SK-N-SH (cell line): ENCODE measurements at regions not wholly inside any gene's neighbourhood (a gene's known extent, or its start where the extent isn't known, plus 50 kb on each side); places are given as distances from the start of the nearest gene placed in this dataset.
A peak's percentile ranks its signal among the peaks of the same experiment; 100 is the strongest.

Experiments
- CTCF ChIA-PET: fragments of 300-600, 350-600 bp; formaldehyde crosslinking; extraction: SDS; loops from one replicate; lab custom pipeline; 2021; lab: Yijun Ruan, JAX
- POLR2A ChIA-PET: fragments of 350-600 bp; sonication (Branson Sonifier 250); formaldehyde crosslinking; extraction: SDS; loops from one replicate; lab custom pipeline; 2020; ENCODE audit warnings: antibody characterized with exemption, inconsistent platforms; lab: Yijun Ruan, JAX
- DNase-seq: peaks from one replicate; pipeline ENCODE4 v3.0.0; 2012
- H2AFZ ChIP-seq: fragments of 200-600 bp; sonication (generic); 2 replicates; pipeline ENCODE4 v1.8.1; 2016; ENCODE audit warnings: antibody characterized with exemption, mild to moderate bottlenecking, low read depth
- H3F3A ChIP-seq: fragments of 200-600 bp; sonication (generic); replicated peaks from 2 replicates; pipeline ENCODE3; 2016; ENCODE audit warnings: antibody characterized with exemption, mild to moderate bottlenecking; ENCODE audit not compliant: insufficient read depth
- H3K27ac ChIP-seq, 2 experiments: fragments of 200-500 bp in 1 of 2; fragments of 200-600 bp in 1 of 2; sonication (Bioruptor generic) in 1 of 2; sonication (generic), shearing (Covaris generic) in 1 of 2; 2 replicates each; pipeline versions ENCODE4 v1.5.1 to v1.6.1; 2014 to 2016; ENCODE audit warnings: low read depth in 2 of 2, inconsistent platforms in 1 of 2, low read length in 1 of 2, mild to moderate bottlenecking in 1 of 2, mixed read lengths in 1 of 2
- H3K27me3 ChIP-seq: fragments of 200-600 bp; sonication (generic), shearing (Covaris generic); 2 replicates; pipeline ENCODE4 v1.6.1; 2016; ENCODE audit warnings: mixed run types; ENCODE audit not compliant: insufficient read depth
- H3K36me3 ChIP-seq, 2 experiments: fragments of 200-500 bp in 1 of 2; fragments of 200-600 bp in 1 of 2; sonication (Bioruptor generic) in 1 of 2; sonication (generic) in 1 of 2; replicated peaks in 1 of 2; 2 replicates each; pipeline versions ENCODE3 to v1.5.1; 2014 to 2016; ENCODE audit warnings: low read length in 1 of 2, mild to moderate bottlenecking in 1 of 2; ENCODE audit not compliant: insufficient read depth in 2 of 2, control insufficient read depth in 1 of 2
- H3K4me1 ChIP-seq, 2 experiments: fragments of 200-500 bp in 1 of 2; fragments of 200-600 bp in 1 of 2; sonication (Bioruptor generic) in 1 of 2; sonication (generic), shearing (Covaris generic) in 1 of 2; 2 replicates each; pipeline versions ENCODE4 v1.5.1 to v1.6.1; 2014 to 2016; ENCODE audit warnings: low read depth in 1 of 2, low read length in 1 of 2, mixed run types in 1 of 2; ENCODE audit not compliant: insufficient read depth in 2 of 2, control insufficient read depth in 1 of 2
- H3K4me2 ChIP-seq: fragments of 200-600 bp; sonication (generic), shearing (Covaris generic); 2 replicates; pipeline ENCODE4 v1.6.1; 2017; ENCODE audit warnings: mixed run types
- H3K4me3 ChIP-seq, 2 experiments: fragments of 200-500 bp in 1 of 2; fragments of 200-600 bp in 1 of 2; sonication (Bioruptor generic) in 1 of 2; sonication (generic), shearing (Covaris generic) in 1 of 2; 2 replicates each; pipeline versions ENCODE4 v1.5.1 to v1.8.1; 2014 to 2016; ENCODE audit warnings: low read depth in 2 of 2, inconsistent platforms in 1 of 2, low read length in 1 of 2, mild to moderate bottlenecking in 1 of 2, mixed read lengths in 1 of 2, moderate library complexity in 1 of 2
- H3K79me2 ChIP-seq: fragments of 200-600 bp; sonication (generic); 2 replicates; pipeline ENCODE4 v1.8.1; 2017; ENCODE audit warnings: mild to moderate bottlenecking; ENCODE audit not compliant: insufficient read depth
- H3K9ac ChIP-seq: fragments of 200-600 bp; sonication (generic); 2 replicates; pipeline ENCODE4 v1.6.1; 2017; ENCODE audit warnings: mixed run types
- H3K9me2 ChIP-seq: fragments of 200-600 bp; sonication (generic); 2 replicates; pipeline ENCODE4 v1.6.1; 2017; ENCODE audit warnings: mixed run types
- H3K9me3 ChIP-seq: fragments of 200-600 bp; sonication (generic); 2 replicates; pipeline ENCODE4 v1.6.1; 2017; ENCODE audit warnings: mixed run types, mild to moderate bottlenecking, moderate library complexity
- H4K20me1 ChIP-seq: fragments of 200-600 bp; sonication (generic); 2 replicates; pipeline ENCODE4 v1.6.1; 2017; ENCODE audit warnings: mild to moderate bottlenecking, mixed run types; ENCODE audit not compliant: insufficient read depth
- CHD2 ChIP-seq: fragments of 150-350 bp; IDR thresholded peaks from 2 replicates; pipeline ENCODE4 v1.6.1; 2018; ENCODE audit warnings: low read length; ENCODE audit not compliant: partially characterized antibody
- FOSL2 ChIP-seq: IDR thresholded peaks from 2 replicates; pipeline ENCODE4 v1.4.0; 2012; ENCODE audit warnings: low read depth, mild to moderate bottlenecking, moderate library complexity, borderline replicate concordance
- FOXJ3 ChIP-seq: sonication (generic); formaldehyde crosslinking; IDR thresholded peaks from 2 replicates; pipeline ENCODE4 v1.5.1; 2020; ENCODE audit warnings: mild to moderate bottlenecking, missing genetic modification reagents
- FOXM1 ChIP-seq: IDR thresholded peaks from 2 replicates; pipeline ENCODE4 v1.4.0; 2012; ENCODE audit warnings: low read depth, mild to moderate bottlenecking
- GABPA ChIP-seq: IDR thresholded peaks from 2 replicates; pipeline ENCODE4 v1.4.0; 2012; ENCODE audit warnings: low read depth, mild to moderate bottlenecking
- NRF1 ChIP-seq: IDR thresholded peaks from 2 replicates; pipeline ENCODE4 v1.6.1; 2012; ENCODE audit warnings: low read depth, mild to moderate bottlenecking, low read length
- RAD21 ChIP-seq: IDR thresholded peaks from 2 replicates; pipeline ENCODE4 v1.6.1; 2012; ENCODE audit warnings: mild to moderate bottlenecking, low read length
- RCOR1 ChIP-seq: fragments of 150-350 bp; IDR thresholded peaks from 2 replicates; pipeline ENCODE4 v1.6.1; 2017; ENCODE audit warnings: antibody characterized with exemption, low read length
- REST ChIP-seq: IDR thresholded peaks from 2 replicates; pipeline ENCODE4 v1.6.1; 2012; ENCODE audit warnings: mild to moderate bottlenecking, low read depth, low read length, moderate library complexity
- RFX5 ChIP-seq: IDR thresholded peaks from 2 replicates; pipeline ENCODE4 v1.6.1; 2012; ENCODE audit warnings: mild to moderate bottlenecking, improper control_type of control experiment, low read length
- TCF12 ChIP-seq: IDR thresholded peaks from 2 replicates; pipeline ENCODE4 v1.4.0; 2012
- USF1 ChIP-seq: IDR thresholded peaks from 2 replicates; pipeline ENCODE4 v1.4.0; 2012; ENCODE audit warnings: low read depth, borderline replicate concordance
- USF2 ChIP-seq: fragments of 150-350 bp; IDR thresholded peaks from 2 replicates; pipeline ENCODE4 v1.6.1; 2017; ENCODE audit warnings: antibody characterized with exemption, low read length, low read depth, borderline replicate concordance
- ZBTB33 ChIP-seq: IDR thresholded peaks from 2 replicates; pipeline ENCODE4 v1.4.0; 2012; ENCODE audit warnings: low read depth, borderline replicate concordance
- WGBS: methylation state at CpG from one replicate; pipeline ENCODE4 v1.1.6; 2017; ENCODE audit warnings: low lambda C conversion rate; 5-methylcytosine and 5-hydroxymethylcytosine counted together

- no peak for TF ChIP-seq REST
Measured at GRCh38 chr16:26983426-26983825, 83.3 kb upstream of the C16orf82 start (continued).

GRCh38 chr16:26985100-26986065 is 81.3 kb upstream of the C16orf82 start:
- DNase-seq = no peak
- H4K20me1 ChIP-seq = no peaks in the 10 kb centered on the region
- no peaks in the 10 kb centered on the region for H3K9me3 ChIP-seq
- no peaks in the 10 kb centered on the region for H3K9me2 ChIP-seq
- H3F3A ChIP-seq = no peaks in the 10 kb centered on the region
- H3K9ac ChIP-seq = no peak overlapping the region
- no peaks in the 10 kb centered on the region for H3K4me1 ChIP-seq
- H3K4me3 ChIP-seq = no peak overlapping the region
- no peaks in the 10 kb centered on the region for H3K36me3 ChIP-seq
- 0 out of 2 replicates have a peak overlapping the region, but pooled peaks have one; percentile 7 for H3K4me2 ChIP-seq
- no peak overlapping the region for H2AFZ ChIP-seq
- no peak overlapping the region for H3K27ac ChIP-seq
- 14% methylated on average over 17 of the region's 17 CpGs for WGBS
- ChIA-PET CTCF (no interaction called here), POLR2A (no interaction called here)
- no peaks in the 10 kb centered on the region for H3K79me2 ChIP-seq
- no peaks in the 10 kb centered on the region for H3K27me3 ChIP-seq
- TF ChIP-seq FOXJ3 (no peak), CHD2 (no peak), GABPA (no peak), RAD21 (no peak), RFX5 (no peak), NRF1 (no peak), TCF12 (no peak), FOSL2 (no peak), FOXM1 (no peak), ZBTB33 (no peak), RCOR1 (no peak), USF2 (no peak), USF1 (no peak)
